GM12891 (cell line): ENCODE measurements at regions not wholly inside any gene's neighbourhood (a gene's known extent, or its start where the extent isn't known, plus 50 kb on each side); places are given as distances from the start of the nearest gene placed in this dataset.

Source experiments
- POLR2A ChIP-seq: IDR thresholded peaks from 2 replicates; pipeline ENCODE4 v1.6.1; 2011; ENCODE audit warnings: low read depth, low read length, control low read depth
- POLR2AphosphoS5 ChIP-seq: IDR thresholded peaks from 2 replicates; pipeline ENCODE4 v1.6.1; 2011; ENCODE audit warnings: low read depth, low read length, control low read depth
- TAF1 ChIP-seq: IDR thresholded peaks from 2 replicates; pipeline ENCODE4 v1.6.1; 2011; ENCODE audit warnings: low read depth, low read length, control low read depth

DNA sequence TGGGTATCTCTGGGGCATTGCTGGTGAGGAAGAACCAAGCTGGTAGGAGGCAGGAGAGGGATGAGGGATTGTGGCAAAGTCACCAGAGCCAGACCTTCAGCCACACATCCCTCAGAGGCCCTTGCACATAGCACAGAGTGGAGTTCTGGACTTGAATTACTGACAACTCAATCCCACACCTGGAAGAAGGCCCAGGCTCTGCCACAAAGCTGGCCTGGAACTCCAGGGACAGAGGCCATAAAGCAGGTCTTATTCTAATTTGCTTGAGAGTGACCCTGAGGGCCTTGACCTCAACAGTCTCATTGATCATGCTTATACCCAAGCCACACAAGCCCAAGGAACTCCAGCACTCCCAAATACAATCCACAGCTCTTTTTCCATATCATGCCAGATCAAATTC is 486.2 kb upstream of the ZMIZ1 start:
- no peak for TF ChIP-seq POLR2AphosphoS5
- no peak for TF ChIP-seq TAF1
- no peak for TF ChIP-seq POLR2A
